ENCODE measurements at regions not wholly inside any gene's neighbourhood (a gene's known extent, or its start where the extent isn't known, plus 50 kb on each side); places are given as distances from the start of the nearest gene placed in this dataset.

DNA sequence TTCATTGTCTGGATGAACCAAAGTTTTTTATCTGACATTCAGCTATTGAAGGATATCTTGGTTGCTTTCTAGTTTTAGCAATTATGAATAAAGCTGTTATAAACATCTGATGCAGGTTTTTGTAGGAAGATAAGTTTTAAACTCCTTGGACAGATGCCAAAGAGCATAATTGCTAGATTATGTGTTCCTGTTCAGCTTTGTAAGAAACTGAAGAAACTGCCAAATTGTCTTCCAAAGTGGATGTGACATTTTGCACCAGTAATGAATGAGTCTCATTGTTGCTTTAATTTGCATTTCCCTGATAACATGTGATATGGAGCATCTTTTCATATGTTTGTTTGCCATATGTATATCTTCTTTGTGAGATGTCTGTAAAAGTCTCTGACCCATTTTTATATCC lies 239.9 kb upstream of the TTC14 start:
- H4K20me1 ChIP-seq (ENCODE audit: insufficient read depth): no peaks in the 10 kb centered on the region
- no peak overlapping the region for H2AFZ ChIP-seq (ENCODE audit: low read depth, low read length)
- no peak overlapping the region for H3K4me2 ChIP-seq (ENCODE audit: low read length)
- no peak overlapping the region for H3K27ac ChIP-seq (ENCODE audit: low read length)
- H3K79me2 ChIP-seq (replicated peaks; ENCODE audit: insufficient read depth, low read length): no peaks in the 10 kb centered on the region
- no peaks in the 10 kb centered on the region for H3F3A ChIP-seq (ENCODE audit: insufficient read depth, low read length, poor library complexity, severe bottlenecking)
- H3K9me3 ChIP-seq (ENCODE audit: low read length): no peaks in the 10 kb centered on the region
- H3K9me2 ChIP-seq (ENCODE audit: insufficient read depth, low read length): no peaks in the 10 kb centered on the region
- no peak overlapping the region for H3K9ac ChIP-seq (ENCODE audit: low read length)
- H3K4me3 ChIP-seq (ENCODE audit: low read length): no peak overlapping the region
- H3K27me3 ChIP-seq (ENCODE audit: insufficient read depth, low read depth, low read length): no peaks in the 10 kb centered on the region
- TF ChIP-seq REST (IDR thresholded peaks at IDR 0.05; ENCODE audit: borderline replicate concordance) (no peak), SMC3 (conservative IDR thresholded peaks at IDR 0.05; ENCODE audit: poor library complexity) (no peak), EZH2 (IDR thresholded peaks at IDR 0.05; ENCODE audit: borderline replicate concordance, insufficient read depth, low read length, poor library complexity, severe bottlenecking) (no peak), EP300 (conservative IDR thresholded peaks at IDR 0.05; ENCODE audit: poor library complexity, severe bottlenecking) (no peak), MXI1 (conservative IDR thresholded peaks at IDR 0.05; ENCODE audit: poor library complexity, severe bottlenecking) (no peak), RAD21 (conservative IDR thresholded peaks at IDR 0.05) (no peak), POLR2AphosphoS5 (IDR thresholded peaks at IDR 0.05) (no peak), TAF1 (IDR thresholded peaks at IDR 0.05; ENCODE audit: low read depth) (no peak)
- TF ChIP-seq, protein P1, sequence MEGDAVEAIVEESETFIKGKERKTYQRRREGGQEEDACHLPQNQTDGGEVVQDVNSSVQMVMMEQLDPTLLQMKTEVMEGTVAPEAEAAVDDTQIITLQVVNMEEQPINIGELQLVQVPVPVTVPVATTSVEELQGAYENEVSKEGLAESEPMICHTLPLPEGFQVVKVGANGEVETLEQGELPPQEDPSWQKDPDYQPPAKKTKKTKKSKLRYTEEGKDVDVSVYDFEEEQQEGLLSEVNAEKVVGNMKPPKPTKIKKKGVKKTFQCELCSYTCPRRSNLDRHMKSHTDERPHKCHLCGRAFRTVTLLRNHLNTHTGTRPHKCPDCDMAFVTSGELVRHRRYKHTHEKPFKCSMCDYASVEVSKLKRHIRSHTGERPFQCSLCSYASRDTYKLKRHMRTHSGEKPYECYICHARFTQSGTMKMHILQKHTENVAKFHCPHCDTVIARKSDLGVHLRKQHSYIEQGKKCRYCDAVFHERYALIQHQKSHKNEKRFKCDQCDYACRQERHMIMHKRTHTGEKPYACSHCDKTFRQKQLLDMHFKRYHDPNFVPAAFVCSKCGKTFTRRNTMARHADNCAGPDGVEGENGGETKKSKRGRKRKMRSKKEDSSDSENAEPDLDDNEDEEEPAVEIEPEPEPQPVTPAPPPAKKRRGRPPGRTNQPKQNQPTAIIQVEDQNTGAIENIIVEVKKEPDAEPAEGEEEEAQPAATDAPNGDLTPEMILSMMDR (IDR thresholded peaks at IDR 0.05; ENCODE audit: poor library complexity, severe bottlenecking): no peak
- H3K36me3 ChIP-seq (ENCODE audit: insufficient read depth, low read length): no peaks in the 10 kb centered on the region

- Histone ChIP-seq H3K9me2 (ENCODE audit: insufficient read depth, low read length) (no peaks in the 10 kb centered on the region), H3K36me3 (ENCODE audit: insufficient read depth, low read length) (no peaks in the 10 kb centered on the region), H4K20me1 (ENCODE audit: insufficient read depth) (no peaks in the 10 kb centered on the region), H3K9me3 (ENCODE audit: low read length) (no peaks in the 10 kb centered on the region), H3F3A (ENCODE audit: insufficient read depth, low read length, poor library complexity, severe bottlenecking) (no peaks in the 10 kb centered on the region), H3K27me3 (ENCODE audit: insufficient read depth, low read depth, low read length) (no peaks in the 10 kb centered on the region), H3K27ac (ENCODE audit: low read length) (no peak overlapping the region), H2AFZ (ENCODE audit: low read depth, low read length) (no peak overlapping the region), H3K9ac (ENCODE audit: low read length) (no peak overlapping the region), H3K4me3 (ENCODE audit: low read length) (no peak overlapping the region), H3K79me2 (replicated peaks; ENCODE audit: insufficient read depth, low read length) (no peaks in the 10 kb centered on the region), H3K4me2 (ENCODE audit: low read length) (no peak overlapping the region)
- TF ChIP-seq MXI1 (conservative IDR thresholded peaks at IDR 0.05; ENCODE audit: poor library complexity, severe bottlenecking) (no peak), SMC3 (conservative IDR thresholded peaks at IDR 0.05; ENCODE audit: poor library complexity) (no peak), REST (IDR thresholded peaks at IDR 0.05; ENCODE audit: borderline replicate concordance) (no peak), EP300 (conservative IDR thresholded peaks at IDR 0.05; ENCODE audit: poor library complexity, severe bottlenecking) (no peak), RAD21 (conservative IDR thresholded peaks at IDR 0.05) (no peak), TAF1 (IDR thresholded peaks at IDR 0.05; ENCODE audit: low read depth) (no peak), POLR2AphosphoS5 (IDR thresholded peaks at IDR 0.05) (no peak), EZH2 (IDR thresholded peaks at IDR 0.05; ENCODE audit: borderline replicate concordance, insufficient read depth, low read length, poor library complexity, severe bottlenecking) (no peak)
- TF ChIP-seq, protein P1 (IDR thresholded peaks at IDR 0.05; ENCODE audit: poor library complexity, severe bottlenecking): no peak
Observed at GRCh38 chr3:180375831-180376230, 226.1 kb upstream of the TTC14 start.
